GM12872 (cell line): ENCODE measurements at regions not wholly inside any gene's neighbourhood (a gene's known extent, or its start where the extent isn't known, plus 50 kb on each side); places are given as distances from the start of the nearest gene placed in this dataset.

Source experiments
- TF ChIP-seq, protein P1 (sequence below): IDR thresholded peaks from 3 replicates; pipeline ENCODE4 v1.5.1; 2011; ENCODE audit warnings: low read depth, mild to moderate bottlenecking, low read length, moderate library complexity; ENCODE audit not compliant: insufficient read depth

DNA sequence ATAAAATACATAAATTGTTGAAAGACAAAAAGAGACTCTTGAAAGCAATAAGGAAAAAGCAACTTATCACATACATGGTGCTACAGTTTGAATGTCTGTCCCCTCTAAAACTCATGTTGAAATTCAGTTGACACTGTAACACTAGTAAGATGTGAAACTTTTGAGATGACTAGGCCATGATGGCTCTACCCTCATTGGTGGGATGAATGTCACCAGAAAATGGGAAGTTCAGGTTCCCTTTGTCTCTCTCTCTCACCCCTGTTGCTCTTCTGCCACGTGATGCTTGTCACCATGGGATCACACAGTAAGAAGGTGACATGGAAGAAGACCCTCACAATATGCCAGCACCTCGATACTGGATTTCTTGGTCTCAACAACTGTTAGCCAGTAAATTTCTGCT, 50.3 kb upstream of the SPTLC1 start:
- TF ChIP-seq, protein P1, sequence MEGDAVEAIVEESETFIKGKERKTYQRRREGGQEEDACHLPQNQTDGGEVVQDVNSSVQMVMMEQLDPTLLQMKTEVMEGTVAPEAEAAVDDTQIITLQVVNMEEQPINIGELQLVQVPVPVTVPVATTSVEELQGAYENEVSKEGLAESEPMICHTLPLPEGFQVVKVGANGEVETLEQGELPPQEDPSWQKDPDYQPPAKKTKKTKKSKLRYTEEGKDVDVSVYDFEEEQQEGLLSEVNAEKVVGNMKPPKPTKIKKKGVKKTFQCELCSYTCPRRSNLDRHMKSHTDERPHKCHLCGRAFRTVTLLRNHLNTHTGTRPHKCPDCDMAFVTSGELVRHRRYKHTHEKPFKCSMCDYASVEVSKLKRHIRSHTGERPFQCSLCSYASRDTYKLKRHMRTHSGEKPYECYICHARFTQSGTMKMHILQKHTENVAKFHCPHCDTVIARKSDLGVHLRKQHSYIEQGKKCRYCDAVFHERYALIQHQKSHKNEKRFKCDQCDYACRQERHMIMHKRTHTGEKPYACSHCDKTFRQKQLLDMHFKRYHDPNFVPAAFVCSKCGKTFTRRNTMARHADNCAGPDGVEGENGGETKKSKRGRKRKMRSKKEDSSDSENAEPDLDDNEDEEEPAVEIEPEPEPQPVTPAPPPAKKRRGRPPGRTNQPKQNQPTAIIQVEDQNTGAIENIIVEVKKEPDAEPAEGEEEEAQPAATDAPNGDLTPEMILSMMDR, result no peak
